ENCODE measurements at regions not wholly inside any gene's neighbourhood (a gene's known extent, or its start where the extent isn't known, plus 50 kb on each side); places are given as distances from the start of the nearest gene placed in this dataset.

DNA sequence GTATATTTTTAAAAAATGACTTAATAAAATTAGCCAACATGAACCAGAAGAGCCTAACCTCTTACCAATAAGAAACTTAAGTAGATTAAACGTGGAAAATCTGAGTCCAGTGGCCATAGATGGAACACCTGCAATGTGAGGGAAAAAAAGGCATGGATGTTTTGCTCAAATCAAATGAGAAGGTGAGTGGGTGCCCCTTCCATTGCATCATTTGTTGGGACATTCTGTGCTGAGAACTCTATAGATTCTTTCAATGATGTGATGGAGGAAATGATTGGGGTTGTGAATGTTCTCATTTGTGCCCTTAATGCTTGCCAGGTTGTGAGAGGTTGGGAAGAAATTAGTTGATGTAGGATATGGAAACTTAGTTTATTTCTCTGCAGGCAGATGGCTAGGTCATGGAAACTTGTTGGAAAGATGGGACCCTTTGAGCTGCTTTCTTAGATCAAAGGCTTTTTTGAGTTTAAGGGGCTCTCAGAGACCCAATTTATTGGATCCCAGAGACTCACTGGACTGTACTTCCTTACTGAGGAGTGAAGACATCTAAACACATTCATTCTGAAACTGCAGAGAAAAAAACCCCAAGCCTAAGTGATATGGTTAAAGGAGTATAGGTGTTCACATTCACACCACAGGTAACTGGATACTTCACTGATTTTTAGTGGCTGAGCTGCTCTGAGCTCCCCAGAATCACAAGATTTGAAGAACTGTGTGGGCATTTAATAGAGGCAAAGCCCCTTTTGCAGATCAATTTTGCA is 95.9 kb downstream of the DACT1 start:
- TF ChIP-seq, protein P1, sequence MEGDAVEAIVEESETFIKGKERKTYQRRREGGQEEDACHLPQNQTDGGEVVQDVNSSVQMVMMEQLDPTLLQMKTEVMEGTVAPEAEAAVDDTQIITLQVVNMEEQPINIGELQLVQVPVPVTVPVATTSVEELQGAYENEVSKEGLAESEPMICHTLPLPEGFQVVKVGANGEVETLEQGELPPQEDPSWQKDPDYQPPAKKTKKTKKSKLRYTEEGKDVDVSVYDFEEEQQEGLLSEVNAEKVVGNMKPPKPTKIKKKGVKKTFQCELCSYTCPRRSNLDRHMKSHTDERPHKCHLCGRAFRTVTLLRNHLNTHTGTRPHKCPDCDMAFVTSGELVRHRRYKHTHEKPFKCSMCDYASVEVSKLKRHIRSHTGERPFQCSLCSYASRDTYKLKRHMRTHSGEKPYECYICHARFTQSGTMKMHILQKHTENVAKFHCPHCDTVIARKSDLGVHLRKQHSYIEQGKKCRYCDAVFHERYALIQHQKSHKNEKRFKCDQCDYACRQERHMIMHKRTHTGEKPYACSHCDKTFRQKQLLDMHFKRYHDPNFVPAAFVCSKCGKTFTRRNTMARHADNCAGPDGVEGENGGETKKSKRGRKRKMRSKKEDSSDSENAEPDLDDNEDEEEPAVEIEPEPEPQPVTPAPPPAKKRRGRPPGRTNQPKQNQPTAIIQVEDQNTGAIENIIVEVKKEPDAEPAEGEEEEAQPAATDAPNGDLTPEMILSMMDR (IDR thresholded peaks at IDR 0.05 in 2 of 3, conservative IDR thresholded peaks at IDR 0.05 in 1 of 3; ENCODE audit: borderline replicate concordance in 1 of 3, insufficient read depth in 1 of 3, low read depth in 2 of 3, low read length in 2 of 3), result no peak
- TF ChIP-seq EZH2phosphoT487 (IDR thresholded peaks at IDR 0.05; ENCODE audit: borderline replicate concordance), result no peak
- no peak for TF ChIP-seq CEBPB (IDR thresholded peaks at IDR 0.05; ENCODE audit: low read depth)
- TF ChIP-seq SP1 (IDR thresholded peaks at IDR 0.05; ENCODE audit: low read depth), result no peak
- TF ChIP-seq POLR2A (IDR thresholded peaks at IDR 0.05; ENCODE audit: borderline replicate concordance, extremely low read depth, insufficient read depth, insufficient read length), result no peak
- no peak for TF ChIP-seq SRF (IDR thresholded peaks at IDR 0.05; ENCODE audit: low read depth)
- no peak for TF ChIP-seq POLR2AphosphoS5 (IDR thresholded peaks at IDR 0.05; ENCODE audit: low read depth, low read length)
- no peak for TF ChIP-seq EZH2 (IDR thresholded peaks at IDR 0.05)
- no peak for TF ChIP-seq ELF1 (IDR thresholded peaks at IDR 0.05; ENCODE audit: borderline replicate concordance, low read depth)
- no peak for TF ChIP-seq SIN3A (IDR thresholded peaks at IDR 0.05; ENCODE audit: low read depth)
- TF ChIP-seq, protein P2, sequence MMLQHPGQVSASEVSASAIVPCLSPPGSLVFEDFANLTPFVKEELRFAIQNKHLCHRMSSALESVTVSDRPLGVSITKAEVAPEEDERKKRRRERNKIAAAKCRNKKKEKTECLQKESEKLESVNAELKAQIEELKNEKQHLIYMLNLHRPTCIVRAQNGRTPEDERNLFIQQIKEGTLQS (IDR thresholded peaks at IDR 0.05), result no peak
- no peak for TF ChIP-seq ZFX (IDR thresholded peaks at IDR 0.05)
